IMR-90 (cell line): ENCODE measurements at regions not wholly inside any gene's neighbourhood (a gene's known extent, or its start where the extent isn't known, plus 50 kb on each side); places are given as distances from the start of the nearest gene placed in this dataset.

Source experiments
- ATAC-seq: fragments of 200-7000 bp; cut with Tn5 transposase; 2 replicates; pipeline ENCODE4 v1.9.1; 2020; ENCODE audit warnings: low read depth, mild to moderate bottlenecking, moderate library complexity
- BruUV-seq: library from RNA; stranded (reverse); fragments of 400-500 nt; replicated peaks from 2 replicates; lab custom pipeline; 2021; lab: Mats Ljungman, UMichigan
- CTCF ChIA-PET: fragments of 300-600 bp; formaldehyde crosslinking; extraction: SDS; loops from one replicate; lab custom pipeline; 2021; ENCODE audit warnings: antibody characterized with exemption; lab: Yijun Ruan, JAX
- POLR2A ChIA-PET: fragments of 300-600 bp; sonication (Branson Sonifier 250); formaldehyde crosslinking; loops from one replicate; lab custom pipeline; 2022; ENCODE audit warnings: antibody characterized with exemption; ENCODE audit not compliant: unreplicated experiment; lab: Charles Lee
- DNase-seq: peaks from one replicate; pipeline ENCODE4 v3.0.0; 2013
- H2AFZ ChIP-seq: replicated peaks from 2 replicates; pipeline ENCODE3; 2013; ENCODE audit warnings: low read length, mild to moderate bottlenecking; ENCODE audit not compliant: poor library complexity
- H2AK5ac ChIP-seq: 2 replicates; pipeline ENCODE4 v1.6.1; 2013; ENCODE audit warnings: low read depth, low read length, inconsistent platforms
- H2AK9ac ChIP-seq: replicated peaks from 2 replicates; pipeline ENCODE3; 2013; ENCODE audit warnings: mild to moderate bottlenecking, low read depth, low read length, moderate library complexity; ENCODE audit not compliant: poor library complexity
- H2BK120ac ChIP-seq: 2 replicates; pipeline ENCODE4 v1.6.1; 2013; ENCODE audit warnings: low read depth, low read length, inconsistent platforms
- H2BK15ac ChIP-seq: 3 replicates; pipeline ENCODE4 v1.6.1; 2013; ENCODE audit warnings: low read depth, low read length, inconsistent platforms
- H2BK20ac ChIP-seq: 2 replicates; pipeline ENCODE4 v1.6.1; 2013; ENCODE audit warnings: low read depth, mild to moderate bottlenecking, inconsistent platforms, low read length, moderate library complexity
- H2BK5ac ChIP-seq: 2 replicates; pipeline ENCODE4 v1.6.1; 2013; ENCODE audit warnings: mild to moderate bottlenecking, low read depth, low read length, inconsistent platforms; ENCODE audit not compliant: poor library complexity, severe bottlenecking
- H3K14ac ChIP-seq: replicated peaks from 2 replicates; pipeline ENCODE4 v1.6.1; 2013; ENCODE audit warnings: low read depth, low read length, inconsistent platforms
- H3K18ac ChIP-seq: 2 replicates; pipeline ENCODE4 v1.6.1; 2013; ENCODE audit warnings: low read depth, low read length, control low read depth
- H3K23ac ChIP-seq: 2 replicates; pipeline ENCODE4 v1.6.1; 2013; ENCODE audit warnings: low read depth, low read length, inconsistent platforms
- H3K27ac ChIP-seq: 2 replicates; pipeline ENCODE4 v1.5.1; 2013; ENCODE audit warnings: mild to moderate bottlenecking, control low read depth, low read length; ENCODE audit not compliant: insufficient read depth
- H3K27me3 ChIP-seq: 2 replicates; pipeline ENCODE4 v1.6.1; 2013; ENCODE audit warnings: low read length; ENCODE audit not compliant: control insufficient read depth, insufficient read depth
- H3K36me3 ChIP-seq: 2 replicates; pipeline ENCODE4 v1.6.1; 2013; ENCODE audit warnings: low read length, mixed read lengths; ENCODE audit not compliant: control insufficient read depth, insufficient read depth
- H3K4ac ChIP-seq: 2 replicates; pipeline ENCODE4 v1.6.1; 2013; ENCODE audit warnings: low read depth, low read length, inconsistent platforms
- H3K4me1 ChIP-seq: 2 replicates; pipeline ENCODE4 v1.6.1; 2013; ENCODE audit warnings: low read length, mixed read lengths; ENCODE audit not compliant: control insufficient read depth, insufficient read depth
- H3K4me2 ChIP-seq: 2 replicates; pipeline ENCODE4 v1.6.1; 2013; ENCODE audit warnings: low read depth, mild to moderate bottlenecking, control low read depth, low read length, moderate library complexity
- H3K4me3 ChIP-seq: 2 replicates; pipeline ENCODE4 v1.5.1; 2013; ENCODE audit warnings: low read depth, mild to moderate bottlenecking, control low read depth, low read length, moderate library complexity; ENCODE audit not compliant: insufficient read depth
- H3K56ac ChIP-seq: 2 replicates; pipeline ENCODE4 v1.6.1; 2013; ENCODE audit warnings: low read length, inconsistent platforms; ENCODE audit not compliant: insufficient read depth; ENCODE audit errors: extremely low read depth
- H3K79me1 ChIP-seq, 2 experiments: 2 replicates each; pipeline ENCODE4 v1.6.1; 2013; ENCODE audit warnings: low read length in 2 of 2, inconsistent platforms in 1 of 2, low read depth in 1 of 2
- H3K9ac ChIP-seq: 2 replicates; pipeline ENCODE4 v1.6.1; 2013; ENCODE audit warnings: low read depth, low read length, control low read depth
- H3K9me1 ChIP-seq: 2 replicates; pipeline ENCODE4 v1.6.1; 2013; ENCODE audit warnings: low read length, inconsistent platforms; ENCODE audit not compliant: insufficient read depth
- H3K9me3 ChIP-seq: 2 replicates; pipeline ENCODE4 v1.6.1; 2013; ENCODE audit warnings: low read length; ENCODE audit not compliant: control insufficient read depth, insufficient read depth
- H4K20me1 ChIP-seq: 2 replicates; pipeline ENCODE4 v1.6.1; 2013; ENCODE audit warnings: low read length, inconsistent platforms; ENCODE audit not compliant: insufficient read depth
- H4K5ac ChIP-seq: 2 replicates; pipeline ENCODE4 v1.6.1; 2013; ENCODE audit warnings: mild to moderate bottlenecking, low read depth, low read length, control low read depth
- H4K8ac ChIP-seq, 2 experiments: 2 replicates each; pipeline ENCODE4 v1.6.1; 2013; ENCODE audit warnings: low read depth in 2 of 2, low read length in 2 of 2, control low read depth in 1 of 2, inconsistent platforms in 1 of 2
- H4K91ac ChIP-seq: 2 replicates; pipeline ENCODE4 v1.6.1; 2013; ENCODE audit warnings: low read depth, low read length, inconsistent platforms; ENCODE audit not compliant: insufficient read depth
- CHD1 ChIP-seq: IDR thresholded peaks from 2 replicates; pipeline ENCODE4 v1.6.1; 2012; ENCODE audit warnings: low read depth, low read length, improper control_type of control experiment
- CTCF ChIP-seq: conservative IDR thresholded peaks from 2 replicates; pipeline ENCODE4 v1.5.1; 2012; ENCODE audit warnings: mild to moderate bottlenecking, low read depth, low read length, improper control_type of control experiment
- ELK1 ChIP-seq: fragments of 150-350 bp; IDR thresholded peaks from 2 replicates; pipeline ENCODE4 v1.6.1; 2016; ENCODE audit warnings: low read depth, mild to moderate bottlenecking, low read length, moderate library complexity, borderline replicate concordance
- FOS ChIP-seq: fragments of 150-350 bp; IDR thresholded peaks from 2 replicates; pipeline ENCODE4 v1.6.1; 2016; ENCODE audit warnings: low read depth, low read length
- MXI1 ChIP-seq: IDR thresholded peaks from 2 replicates; pipeline ENCODE4 v1.6.1; 2012; ENCODE audit warnings: low read depth, mild to moderate bottlenecking, low read length, moderate library complexity, borderline replicate concordance
- RCOR1 ChIP-seq: IDR thresholded peaks from 2 replicates; pipeline ENCODE4 v1.6.1; 2012; ENCODE audit warnings: mild to moderate bottlenecking, low read length, improper control_type of control experiment; ENCODE audit not compliant: insufficient replicate concordance
- whole genome bisulfite sequencing, 2 experiments: methylation state at CpG; one replicate each; pipeline versions ENCODE4 v1.1.5 to v1.1.7; 2013; ENCODE audit warnings: missing lambda C conversion rate in 2 of 2; ENCODE audit not compliant: insufficient read length in 1 of 2; ENCODE audit errors: extremely low coverage in 2 of 2; 5-methylcytosine and 5-hydroxymethylcytosine counted together
- dilution Hi-C: fragments of 300-500 bp; cut with HindIII; formaldehyde crosslinking; loops from one replicate; pipeline ENCODE4 v1.14.3; 2018; ENCODE audit warnings: low sequenced_read_pairs; ENCODE audit not compliant: unreplicated experiment
- in situ Hi-C: fragments of 300-500 bp; cut with MboI; formaldehyde crosslinking; loops from 3 replicates; pipeline ENCODE4 v1.14.3; 2019; ENCODE audit warnings: low sequenced_read_pairs, inconsistent platforms, mixed read lengths
- intact Hi-C: fragments of 100-400 bp; cut with micrococcal nuclease; formaldehyde crosslinking; loops from 2 replicates; pipeline ENCODE4 v1.10.0; 2022

- no TSS peak for BruUV-seq
- no peak overlapping the region for H4K8ac ChIP-seq
Measured at GRCh38 chr4:75101906-75102786, 169.2 kb downstream of the PARM1 start.

More at GRCh38 chr4:75101906-75102786, 169.2 kb downstream of the PARM1 start:
- Histone ChIP-seq H3K27ac (no peak overlapping the region), H3K18ac (no peak overlapping the region), H3K79me1 (no peaks in the 10 kb centered on the region), H2AK5ac (no peak overlapping the region), H3K23ac (no peak overlapping the region), H3K4ac (no peak overlapping the region), H3K9me3 (no peaks in the 10 kb centered on the region), H3K56ac (no peak overlapping the region), H3K9me1 (no peaks in the 10 kb centered on the region), H2BK120ac (no peak overlapping the region), H2BK5ac (no peak overlapping the region), H3K4me2 (no peak overlapping the region), H2AFZ (no peak overlapping the region), H3K9ac (no peak overlapping the region), H3K27me3 (no peaks in the 10 kb centered on the region), H2BK20ac (no peak overlapping the region), H2BK15ac (no peak overlapping the region), H4K5ac (no peak overlapping the region), H4K91ac (no peak overlapping the region), H3K36me3 (no peaks in the 10 kb centered on the region), H3K4me3 (no peak overlapping the region), H2AK9ac (no peak overlapping the region), H3K14ac (no peak overlapping the region), H3K4me1 (no peaks in the 10 kb centered on the region), H4K20me1 (no peaks in the 10 kb centered on the region)
- ATAC-seq = no peak
- DNase-seq = no peak
- dilution Hi-C loops = no loop called here
- intact Hi-C loops = no loop called here
- no CpG with 5 or more reads among the region's 3 CpGs for WGBS, 2 experiments
- in situ Hi-C loops = no loop called here
- no peak for TF ChIP-seq MXI1
- TF ChIP-seq CTCF = no peak
- no peak for TF ChIP-seq FOS
- no peak for TF ChIP-seq CHD1
- TF ChIP-seq RCOR1 = no peak
- no peak for TF ChIP-seq ELK1
- CTCF ChIA-PET = interaction anchor here (0.6 to 1.1 kb wide), 3 partner anchors 19 to 621 kb away, joined by 3 to 4 read pairs (median 3); no protein-coding TSS in a partner anchor
- POLR2A ChIA-PET = no interaction called here
